NCI-H2029 treated with DMSO at 0.1 percent for 48 hours (cell line): ENCODE measurements at regions not wholly inside any gene's neighbourhood (a gene's known extent, or its start where the extent isn't known, plus 50 kb on each side); places are given as distances from the start of the nearest gene placed in this dataset.

Source experiments
- DNase-seq: peaks from one replicate; lab custom pipeline; 2025; lab: John Stamatoyannopoulos, UW

GRCh38 chr2:133945089-133945488, 308.8 kb upstream of the MGAT5 start:
- DNase-seq, result no peak

- DNase-seq, result no peak
Measured at GRCh38 chr2:133947057-133947456, 306.8 kb upstream of the MGAT5 start.

DNA sequence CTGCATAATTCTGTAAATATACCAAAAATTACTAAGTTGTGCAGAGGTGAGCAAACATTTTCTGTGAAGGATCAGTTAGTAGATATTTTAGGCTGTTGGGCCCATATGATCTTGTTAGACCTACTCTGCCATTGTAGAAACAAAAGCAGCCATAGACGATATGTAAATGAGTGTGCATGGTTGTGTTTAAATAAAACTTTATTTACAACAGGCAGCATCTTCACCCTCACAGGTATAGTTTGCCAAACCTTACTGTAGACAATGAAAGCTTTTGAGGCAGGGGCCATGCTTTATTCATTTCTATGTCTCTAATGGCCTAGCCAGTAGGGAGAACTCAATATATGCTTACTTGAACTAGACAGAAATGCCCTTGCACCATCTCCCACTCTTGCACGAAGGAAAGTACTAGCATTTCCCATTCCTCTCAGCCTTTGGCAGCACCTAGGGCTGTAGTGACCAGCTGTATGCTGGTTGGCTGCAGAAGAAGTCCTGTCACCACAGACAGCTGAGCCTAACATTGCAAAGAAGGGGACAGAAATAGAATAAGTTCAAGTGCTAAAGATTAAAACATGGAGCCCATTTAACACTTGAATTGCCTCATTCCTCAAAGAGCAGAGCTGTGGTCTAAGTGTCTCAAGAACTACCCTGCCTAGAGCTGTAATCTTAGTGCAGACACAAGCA, 305.1 kb upstream of the MGAT5 start:
- no peak for DNase-seq

- no peak for DNase-seq
Measured at GRCh38 chr2:133949595-133949994, 304.3 kb upstream of the MGAT5 start.

- DNase-seq, result no peak
Measured at GRCh38 chr2:133951209-133951608, 302.7 kb upstream of the MGAT5 start.

DNA sequence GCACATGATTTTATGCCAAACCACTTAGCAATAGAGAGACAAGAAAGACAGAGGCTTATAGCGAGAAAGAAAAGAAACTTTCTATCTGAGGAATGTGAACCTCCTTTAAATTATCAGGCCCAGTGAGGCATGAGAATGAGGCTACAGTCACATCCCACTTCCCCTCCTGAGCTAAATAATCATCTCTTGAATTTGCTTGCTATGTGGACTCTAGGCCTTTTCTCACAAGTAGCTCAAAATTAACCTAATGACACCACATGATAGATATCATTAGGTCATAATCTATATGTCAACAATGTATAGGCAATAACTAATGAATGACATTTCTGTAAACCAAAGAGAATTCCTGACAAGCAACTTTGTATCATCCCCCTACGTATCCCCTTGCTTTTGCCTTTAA, 301.5 kb upstream of the MGAT5 start:
- no peak for DNase-seq

GRCh38 chr2:133952896-133953295, 301.0 kb upstream of the MGAT5 start:
- no peak for DNase-seq

DNA sequence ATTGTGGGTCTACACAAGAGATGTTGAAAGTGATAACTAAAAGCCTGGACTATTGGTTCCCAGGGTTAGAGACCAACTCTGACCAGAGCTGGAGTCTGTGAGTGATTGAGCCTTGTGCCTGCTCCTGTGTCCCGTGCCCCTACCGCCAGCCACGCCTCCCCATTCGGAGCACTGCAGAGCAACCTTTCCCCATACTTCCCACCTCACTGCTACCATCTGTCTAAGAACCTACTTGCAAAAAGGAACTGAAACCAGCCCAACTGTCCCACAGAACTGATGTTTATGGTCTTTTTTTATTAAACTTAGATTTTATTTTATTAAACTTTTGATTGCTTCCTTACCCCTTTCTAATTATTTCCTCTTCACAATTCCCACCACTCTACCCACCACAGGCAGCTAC, 300.3 kb upstream of the MGAT5 start:
- no peak for DNase-seq

DNA sequence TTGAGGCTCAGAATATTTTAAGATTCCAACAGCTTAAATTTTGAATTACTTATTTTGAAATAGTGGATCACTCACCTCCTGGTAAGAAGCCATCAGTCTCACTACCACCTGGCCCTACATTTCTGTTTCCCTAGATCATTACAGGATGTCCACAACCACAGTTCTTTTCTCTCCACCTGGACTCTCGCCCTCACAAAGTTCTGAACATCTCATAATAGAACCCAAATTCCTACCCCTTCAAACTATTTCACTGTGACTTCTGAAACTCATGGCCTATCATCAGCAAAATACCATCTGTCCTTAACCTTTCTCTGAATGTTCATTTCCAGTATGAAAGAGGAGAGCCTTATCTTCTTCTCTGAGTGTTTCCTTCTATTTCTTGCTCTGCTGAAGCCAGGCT, 299.2 kb upstream of the MGAT5 start:
- DNase-seq, result no peak

- DNase-seq, result no peak
Measured at GRCh38 chr2:133955169-133955568, 298.7 kb upstream of the MGAT5 start.

DNA sequence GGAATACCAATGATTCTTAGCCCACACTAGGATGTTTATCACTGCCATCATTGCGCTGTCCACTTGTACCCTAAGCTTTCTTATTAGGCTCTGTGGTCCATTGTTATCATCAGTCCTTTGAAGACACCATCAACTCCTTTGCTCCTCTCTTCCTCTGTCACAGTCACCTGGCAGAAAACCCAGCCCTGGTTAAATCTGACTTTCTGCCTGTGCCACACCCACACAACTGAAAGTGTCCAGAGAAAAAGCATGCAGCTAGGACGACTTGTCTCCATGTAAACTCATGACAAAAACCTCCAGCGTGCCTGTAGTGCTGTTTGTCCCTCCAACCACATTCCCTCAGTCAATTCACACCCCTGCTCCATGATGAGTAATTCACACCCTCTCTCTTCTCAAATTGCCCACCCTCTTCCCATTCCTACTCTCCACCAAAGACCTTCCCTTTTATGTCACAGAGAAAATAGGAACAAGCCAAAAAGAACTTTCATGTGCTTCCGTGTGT, 297.4 kb upstream of the MGAT5 start:
- DNase-seq, result no peak

- DNase-seq, result no peak
Measured at GRCh38 chr2:133957724-133958480, 296.0 kb upstream of the MGAT5 start.

DNA sequence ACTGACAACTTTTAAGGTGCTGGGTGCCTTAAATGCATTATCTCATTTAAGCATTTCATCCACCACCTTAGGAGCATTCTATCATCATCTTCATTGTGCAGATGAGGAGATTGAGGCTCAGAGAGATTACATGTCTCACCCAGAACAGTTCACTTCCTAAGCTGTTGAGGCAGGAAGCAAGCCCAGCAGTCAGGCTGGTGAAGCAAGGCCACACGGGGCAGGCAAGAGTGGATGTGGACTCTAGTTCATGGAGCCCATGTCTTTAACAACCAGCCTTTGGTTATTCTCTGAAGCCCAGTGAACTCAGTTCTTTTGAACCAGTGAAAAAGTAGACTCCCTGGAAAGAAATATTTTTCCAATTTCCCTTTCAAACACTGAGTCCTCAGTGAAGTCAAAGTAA, 294.8 kb upstream of the MGAT5 start:
- DNase-seq, result no peak

DNA sequence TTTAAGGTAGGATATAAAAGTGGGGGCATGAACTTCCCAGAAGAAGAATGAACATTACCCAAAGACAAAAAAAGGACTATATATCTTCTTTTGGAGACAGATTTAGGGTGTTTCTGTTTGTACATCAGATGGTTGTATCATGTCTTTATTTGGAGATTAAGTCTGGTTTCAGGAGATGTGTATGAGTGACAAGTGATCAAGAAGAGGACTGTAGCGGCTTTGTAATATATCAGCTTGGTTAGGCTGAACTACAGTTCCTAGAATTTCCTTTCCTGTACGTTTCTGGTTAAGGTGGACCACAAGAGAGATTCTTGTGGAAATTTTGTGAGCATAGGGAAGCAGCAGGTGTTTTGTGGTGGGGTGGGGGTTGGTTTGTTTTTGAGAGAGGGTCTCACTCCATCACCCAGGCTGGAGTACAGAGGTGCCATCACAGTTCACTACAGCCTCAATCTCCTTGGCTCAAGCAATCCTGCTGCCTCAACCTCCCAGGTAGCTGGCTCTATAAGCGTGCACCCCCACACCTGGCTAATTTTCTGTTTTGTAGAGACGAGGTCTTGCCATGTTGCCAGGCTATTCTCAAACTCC, 287.1 kb upstream of the MGAT5 start:
- DNase-seq, result no peak

DNA sequence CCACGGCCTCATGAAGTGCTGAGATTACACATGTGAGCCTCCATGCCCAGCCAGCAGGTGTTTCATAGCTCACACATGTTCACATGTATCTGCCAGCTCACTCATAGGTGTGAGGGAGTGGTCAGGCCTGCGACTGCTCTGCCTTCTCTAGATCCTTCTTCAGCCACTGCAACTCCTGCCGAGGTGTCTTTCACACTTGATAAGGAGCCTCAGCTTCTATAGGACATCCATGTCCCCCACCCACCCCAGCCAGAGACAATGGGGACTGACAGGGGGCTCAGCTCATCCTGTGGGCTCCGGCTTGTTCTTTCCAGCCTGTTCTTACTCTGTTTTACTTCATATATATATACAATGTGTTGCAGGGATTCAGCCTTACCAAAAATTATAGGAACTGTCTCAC, 286.5 kb upstream of the MGAT5 start:
- no peak for DNase-seq

DNA sequence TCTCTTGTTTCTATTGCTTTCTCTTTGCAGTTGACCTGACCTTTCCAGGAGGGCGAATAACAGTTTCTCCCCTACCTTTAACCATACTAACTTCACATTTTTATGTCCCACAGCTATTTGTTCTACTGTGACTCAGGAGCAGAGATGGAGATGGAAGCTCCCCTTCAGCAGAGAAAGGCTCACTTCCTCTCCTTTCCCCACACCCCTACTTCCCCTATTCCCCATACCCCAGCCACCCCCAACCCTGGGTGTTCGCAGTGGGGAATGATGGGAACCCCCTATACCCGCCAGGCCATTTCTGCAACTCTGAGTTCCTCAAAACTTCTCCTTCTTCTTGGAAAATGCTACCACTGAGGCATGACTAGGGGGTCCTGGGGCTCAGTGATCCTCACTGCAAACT, 285.4 kb upstream of the MGAT5 start:
- DNase-seq, result no peak

- no peak for DNase-seq
Measured at GRCh38 chr2:133970641-133971040, 283.2 kb upstream of the MGAT5 start.

- no peak for DNase-seq
Measured at GRCh38 chr2:133972297-133972696, 281.6 kb upstream of the MGAT5 start.

DNA sequence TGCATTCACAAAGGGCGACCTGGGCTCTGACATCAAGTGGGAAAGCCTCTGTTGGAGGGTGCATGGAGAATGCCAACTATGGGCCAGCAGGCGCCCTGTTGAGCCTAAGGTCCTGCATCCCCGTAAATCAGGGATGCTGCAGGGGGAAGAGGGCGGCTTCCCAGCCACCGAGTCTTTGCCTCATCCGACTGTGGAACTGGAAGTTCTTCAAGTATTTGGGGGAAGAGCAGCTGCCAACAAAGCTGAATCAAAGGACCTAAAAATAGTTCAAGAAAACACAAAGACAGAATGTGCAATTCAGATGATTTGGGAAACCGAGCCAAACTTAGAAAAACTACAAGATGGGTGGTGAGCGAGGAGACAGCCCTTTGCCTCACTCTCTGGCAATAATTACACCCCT, 281.1 kb upstream of the MGAT5 start:
- DNase-seq, result no peak

DNA sequence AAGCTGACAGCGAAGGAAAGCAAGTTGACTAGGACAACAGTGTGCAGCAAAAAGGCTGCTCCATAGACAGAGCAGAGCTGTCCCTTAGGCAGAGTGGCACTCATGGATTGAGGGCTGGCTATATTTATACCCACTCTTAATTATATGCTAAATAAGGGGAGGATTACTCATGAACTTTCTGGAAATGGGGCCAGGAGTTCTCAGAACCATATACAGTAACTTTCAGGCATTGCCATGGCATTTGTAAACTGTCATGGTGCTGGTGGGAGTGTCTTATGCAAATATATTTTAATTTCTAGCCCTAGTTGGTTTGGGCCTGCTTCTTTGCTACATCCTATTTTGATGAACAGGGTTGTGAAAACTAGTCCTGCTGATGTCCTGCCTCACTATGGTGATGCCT, 279.5 kb upstream of the MGAT5 start:
- DNase-seq, result no peak

DNA sequence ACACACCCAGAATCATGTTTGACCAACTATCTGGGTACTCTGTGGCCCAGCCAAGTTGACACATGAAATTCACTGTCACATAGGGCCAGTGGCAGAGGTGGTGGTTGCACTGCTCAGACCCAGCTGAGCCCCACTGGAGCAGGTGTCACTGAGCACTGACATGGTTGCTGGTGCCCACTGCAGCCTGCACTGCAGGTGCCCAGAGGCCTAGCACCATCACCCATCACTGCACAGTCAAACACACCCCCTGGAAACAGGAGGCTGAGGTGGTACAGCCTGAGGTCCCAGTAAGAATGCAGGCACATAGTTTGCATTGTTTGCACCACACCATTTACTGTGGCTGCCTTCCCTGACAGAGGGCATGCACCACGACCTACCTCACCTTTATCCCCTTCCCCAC, 278.7 kb upstream of the MGAT5 start:
- DNase-seq, result no peak

DNA sequence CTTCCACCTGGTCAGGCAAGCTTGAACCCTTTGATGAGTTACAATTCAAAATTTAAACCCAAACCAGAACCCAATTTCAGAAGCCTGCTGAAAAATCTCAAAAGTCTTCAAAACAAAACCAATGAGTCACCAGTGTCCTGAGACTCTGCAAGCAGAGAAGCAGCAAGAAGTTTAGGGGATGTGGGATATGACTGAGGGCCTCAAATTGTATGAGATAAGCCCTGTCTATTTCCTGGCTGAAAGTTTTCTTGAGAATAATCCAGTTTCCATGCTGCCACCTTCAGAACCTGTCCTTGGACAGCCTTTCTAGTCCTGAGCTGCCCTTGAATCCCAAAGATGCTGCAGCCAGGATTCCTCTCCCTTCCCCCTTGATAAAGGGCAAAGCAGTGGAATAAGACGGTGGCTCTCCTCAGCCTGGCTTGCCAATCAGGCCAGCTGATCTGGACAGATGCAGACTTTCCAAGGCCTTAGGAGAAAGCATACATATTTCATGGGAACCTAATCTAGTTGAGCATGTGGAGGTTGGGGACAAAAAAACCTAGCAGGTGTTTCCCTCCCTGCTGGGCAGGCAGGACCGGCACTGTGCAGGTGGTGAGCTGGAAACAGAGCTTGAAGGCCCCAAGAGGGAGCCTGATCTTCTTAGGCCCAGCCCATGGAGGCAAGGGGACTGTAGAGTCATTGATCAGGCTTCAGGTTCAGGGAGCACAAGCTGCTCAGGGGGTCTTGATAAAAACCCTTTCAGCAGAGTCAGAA, 278.0 kb upstream of the MGAT5 start:
- no peak for DNase-seq

DNA sequence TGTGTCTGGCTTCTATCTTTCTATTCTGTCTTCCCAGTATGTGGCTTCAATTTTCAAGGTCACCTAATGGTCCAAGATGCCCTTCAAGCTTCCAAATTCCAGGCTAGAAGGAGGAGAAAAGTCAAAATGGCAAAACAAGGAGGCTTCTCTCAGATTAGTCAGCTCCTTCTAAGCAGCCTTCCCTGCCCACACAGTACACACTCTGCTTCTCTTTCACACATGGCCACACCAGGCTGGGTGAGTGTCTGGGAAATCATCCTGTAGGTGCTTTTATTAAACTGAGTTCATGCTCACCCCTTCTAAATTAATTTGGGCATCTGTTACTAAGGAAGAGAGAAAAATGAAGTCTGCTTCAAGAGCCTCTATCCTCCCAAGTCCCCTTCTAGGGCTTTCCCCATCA, 277.2 kb upstream of the MGAT5 start:
- no peak for DNase-seq
